Activated T-cell treated with anti-CD3 and anti-CD28 coated beads, Interleukin-2, amount 50 U/mL, for 24 hours (primary cell): ENCODE measurements at regions not wholly inside any gene's neighbourhood (a gene's known extent, or its start where the extent isn't known, plus 50 kb on each side); places are given as distances from the start of the nearest gene placed in this dataset.

Experiments used
- DNase-seq: peaks from one replicate; pipeline ENCODE4 v3.0.0-alpha.2; 2020
- H3K27ac Mint-ChIP-seq: 2 replicates; pipeline ENCODE4 v1.8.0; 2020; ENCODE audit warnings: mild to moderate bottlenecking, mixed read lengths
- H3K27me3 Mint-ChIP-seq: 2 replicates; pipeline ENCODE4 v1.8.0; 2020; ENCODE audit warnings: mixed read lengths
- H3K36me3 Mint-ChIP-seq: 2 replicates; pipeline ENCODE4 v1.8.0; 2020; ENCODE audit warnings: low read depth, mixed read lengths
- H3K4me1 Mint-ChIP-seq: 2 replicates; pipeline ENCODE4 v1.8.0; 2020; ENCODE audit warnings: low read depth, mixed read lengths
- H3K4me3 Mint-ChIP-seq: 2 replicates; pipeline ENCODE4 v1.8.0; 2020; ENCODE audit warnings: mild to moderate bottlenecking, moderate library complexity, mixed read lengths
- H3K9me3 Mint-ChIP-seq: 2 replicates; pipeline ENCODE4 v1.8.0; 2020; ENCODE audit warnings: mixed read lengths

GRCh38 chr20:52793339-52793963, 178.7 kb upstream of the TSHZ2 start:
- H3K9me3 Mint-ChIP-seq: no peaks in the 10 kb centered on the region

GRCh38 chr20:52791091-52791490, 181.1 kb upstream of the TSHZ2 start:
- Mint-ChIP-seq H3K27me3 (peaks cover 16% of the 10 kb centered on the region), H3K9me3 (no peaks in the 10 kb centered on the region), H3K36me3 (no peaks in the 10 kb centered on the region), H3K4me1 (no peaks in the 10 kb centered on the region), H3K27ac (no peak overlapping the region), H3K4me3 (no peak overlapping the region)
- DNase-seq: no peak

More at GRCh38 chr20:52793339-52793963, 178.7 kb upstream of the TSHZ2 start:
- H3K27me3 Mint-ChIP-seq: peaks cover 5% of the 10 kb centered on the region
- H3K36me3 Mint-ChIP-seq: no peaks in the 10 kb centered on the region
- DNase-seq: no peak
- no peak overlapping the region for H3K27ac Mint-ChIP-seq
- no peaks in the 10 kb centered on the region for H3K4me1 Mint-ChIP-seq
- no peak overlapping the region for H3K4me3 Mint-ChIP-seq

GRCh38 chr20:52789716-52790115, 182.4 kb upstream of the TSHZ2 start:
- no peaks in the 10 kb centered on the region for H3K36me3 Mint-ChIP-seq
- H3K9me3 Mint-ChIP-seq: no peaks in the 10 kb centered on the region
- H3K4me3 Mint-ChIP-seq: no peak overlapping the region
- H3K27ac Mint-ChIP-seq: no peak overlapping the region
- no peak for DNase-seq
- H3K27me3 Mint-ChIP-seq: peaks cover 16% of the 10 kb centered on the region
- no peaks in the 10 kb centered on the region for H3K4me1 Mint-ChIP-seq

GRCh38 chr20:52787962-52788361, 184.2 kb upstream of the TSHZ2 start:
- no peaks in the 10 kb centered on the region for H3K9me3 Mint-ChIP-seq
- H3K4me1 Mint-ChIP-seq: no peaks in the 10 kb centered on the region
- peaks cover 16% of the 10 kb centered on the region for H3K27me3 Mint-ChIP-seq
- DNase-seq: no peak
- H3K36me3 Mint-ChIP-seq: no peaks in the 10 kb centered on the region
- no peak overlapping the region for H3K27ac Mint-ChIP-seq
- H3K4me3 Mint-ChIP-seq: no peak overlapping the region

- H3K4me1 Mint-ChIP-seq: no peaks in the 10 kb centered on the region
- H3K4me3 Mint-ChIP-seq: no peak overlapping the region
- no peaks in the 10 kb centered on the region for H3K9me3 Mint-ChIP-seq
- peaks cover 16% of the 10 kb centered on the region for H3K27me3 Mint-ChIP-seq
- DNase-seq: no peak
- no peak overlapping the region for H3K27ac Mint-ChIP-seq
- no peaks in the 10 kb centered on the region for H3K36me3 Mint-ChIP-seq
Observed at GRCh38 chr20:52787216-52787615, 184.9 kb upstream of the TSHZ2 start.

GRCh38 chr20:52785679-52786078, 186.5 kb upstream of the TSHZ2 start:
- Mint-ChIP-seq H3K36me3 (no peaks in the 10 kb centered on the region), H3K27me3 (peaks cover 16% of the 10 kb centered on the region)
- no peak for DNase-seq

GRCh38 chr20:52783769-52784168, 188.4 kb upstream of the TSHZ2 start:
- H3K36me3 Mint-ChIP-seq: no peaks in the 10 kb centered on the region
- H3K27me3 Mint-ChIP-seq: peaks cover 16% of the 10 kb centered on the region
- peak; percentile 37 for DNase-seq
- H3K27ac Mint-ChIP-seq: no peak overlapping the region
- H3K9me3 Mint-ChIP-seq: no peaks in the 10 kb centered on the region
- H3K4me1 Mint-ChIP-seq: no peaks in the 10 kb centered on the region
- H3K4me3 Mint-ChIP-seq: no peak overlapping the region

More at GRCh38 chr20:52785679-52786078, 186.5 kb upstream of the TSHZ2 start:
- H3K9me3 Mint-ChIP-seq: no peaks in the 10 kb centered on the region
- H3K27ac Mint-ChIP-seq: no peak overlapping the region
- no peak overlapping the region for H3K4me3 Mint-ChIP-seq
- no peaks in the 10 kb centered on the region for H3K4me1 Mint-ChIP-seq

GRCh38 chr20:52780462-52780861, 191.7 kb upstream of the TSHZ2 start:
- peaks cover 5% of the 10 kb centered on the region for H3K27me3 Mint-ChIP-seq
- H3K27ac Mint-ChIP-seq: no peak overlapping the region

GRCh38 chr20:52779125-52779524, 193.0 kb upstream of the TSHZ2 start:
- no peaks in the 10 kb centered on the region for H3K4me1 Mint-ChIP-seq
- peaks cover 7% of the 10 kb centered on the region for H3K27me3 Mint-ChIP-seq
- H3K36me3 Mint-ChIP-seq: no peaks in the 10 kb centered on the region
- no peak for DNase-seq
- H3K9me3 Mint-ChIP-seq: no peaks in the 10 kb centered on the region
- H3K4me3 Mint-ChIP-seq: no peak overlapping the region
- H3K27ac Mint-ChIP-seq: no peak overlapping the region

More at GRCh38 chr20:52780462-52780861, 191.7 kb upstream of the TSHZ2 start:
- Mint-ChIP-seq H3K4me1 (no peaks in the 10 kb centered on the region), H3K36me3 (no peaks in the 10 kb centered on the region), H3K4me3 (no peak overlapping the region), H3K9me3 (no peaks in the 10 kb centered on the region)
- DNase-seq: no peak

- H3K36me3 Mint-ChIP-seq: no peaks in the 10 kb centered on the region
- H3K27ac Mint-ChIP-seq: no peak overlapping the region
- no peaks in the 10 kb centered on the region for H3K4me1 Mint-ChIP-seq
- no peaks in the 10 kb centered on the region for H3K9me3 Mint-ChIP-seq
- H3K27me3 Mint-ChIP-seq: peaks cover 10% of the 10 kb centered on the region
- DNase-seq: no peak
- no peak overlapping the region for H3K4me3 Mint-ChIP-seq
Observed at GRCh38 chr20:52777171-52777570, 195.0 kb upstream of the TSHZ2 start.

- no peak overlapping the region for H3K4me3 Mint-ChIP-seq
- no peaks in the 10 kb centered on the region for H3K36me3 Mint-ChIP-seq
- peaks cover 10% of the 10 kb centered on the region for H3K27me3 Mint-ChIP-seq
- no peaks in the 10 kb centered on the region for H3K9me3 Mint-ChIP-seq
- H3K4me1 Mint-ChIP-seq: no peaks in the 10 kb centered on the region
- H3K27ac Mint-ChIP-seq: no peak overlapping the region
- DNase-seq: no peak
Observed at GRCh38 chr20:52775786-52776185, 196.4 kb upstream of the TSHZ2 start.

GRCh38 chr20:52768694-52769093, 203.5 kb upstream of the TSHZ2 start:
- Mint-ChIP-seq H3K27ac (no peak overlapping the region), H3K4me1 (no peaks in the 10 kb centered on the region), H3K9me3 (no peaks in the 10 kb centered on the region), H3K4me3 (no peak overlapping the region), H3K27me3 (peaks cover 2% of the 10 kb centered on the region), H3K36me3 (no peaks in the 10 kb centered on the region)
- no peak for DNase-seq

GRCh38 chr20:52766645-52767435, 205.3 kb upstream of the TSHZ2 start:
- no peak overlapping the region for H3K27ac Mint-ChIP-seq
- DNase-seq: no peak
- peaks cover under 1% of the 10 kb centered on the region for H3K4me1 Mint-ChIP-seq
- no peaks in the 10 kb centered on the region for H3K27me3 Mint-ChIP-seq
- no peak overlapping the region for H3K4me3 Mint-ChIP-seq
- H3K9me3 Mint-ChIP-seq: no peaks in the 10 kb centered on the region
- no peaks in the 10 kb centered on the region for H3K36me3 Mint-ChIP-seq

GRCh38 chr20:52763321-52763853, 208.8 kb upstream of the TSHZ2 start:
- Mint-ChIP-seq H3K9me3 (no peaks in the 10 kb centered on the region), H3K27me3 (no peaks in the 10 kb centered on the region), H3K27ac (no peak overlapping the region), H3K4me1 (peaks cover 3% of the 10 kb centered on the region), H3K36me3 (no peaks in the 10 kb centered on the region), H3K4me3 (no peak overlapping the region)
- DNase-seq: no peak

GRCh38 chr20:52761867-52762266, 210.3 kb upstream of the TSHZ2 start:
- Mint-ChIP-seq H3K27me3 (no peaks in the 10 kb centered on the region), H3K4me3 (no peak overlapping the region), H3K36me3 (no peaks in the 10 kb centered on the region), H3K27ac (no peak overlapping the region), H3K4me1 (peaks cover 3% of the 10 kb centered on the region), H3K9me3 (no peaks in the 10 kb centered on the region)
- no peak for DNase-seq
